ENCODE measurements at regions not wholly inside any gene's neighbourhood (a gene's known extent, or its start where the extent isn't known, plus 50 kb on each side); places are given as distances from the start of the nearest gene placed in this dataset.

DNA sequence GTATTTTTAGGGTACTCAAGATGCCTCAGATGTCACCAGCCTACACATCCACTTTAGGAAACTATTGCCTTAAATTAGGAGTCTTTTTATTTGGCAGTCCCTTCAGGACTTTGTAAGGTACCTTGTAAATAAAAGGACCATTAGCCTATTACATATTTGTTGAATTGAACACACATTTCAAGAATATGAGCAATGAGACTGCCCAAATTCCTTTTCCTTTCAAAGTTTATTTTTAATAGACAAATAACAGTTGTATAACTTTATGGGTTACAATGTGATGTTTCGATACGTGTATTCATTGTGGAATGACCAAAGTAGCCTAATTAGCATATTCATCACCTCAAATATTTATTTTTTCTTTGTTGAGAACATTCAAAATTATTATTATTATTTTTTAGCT lies 176.7 kb upstream of the PDZRN3 start:
- DNase-seq (ENCODE audit: low read depth) = no peak

DNA sequence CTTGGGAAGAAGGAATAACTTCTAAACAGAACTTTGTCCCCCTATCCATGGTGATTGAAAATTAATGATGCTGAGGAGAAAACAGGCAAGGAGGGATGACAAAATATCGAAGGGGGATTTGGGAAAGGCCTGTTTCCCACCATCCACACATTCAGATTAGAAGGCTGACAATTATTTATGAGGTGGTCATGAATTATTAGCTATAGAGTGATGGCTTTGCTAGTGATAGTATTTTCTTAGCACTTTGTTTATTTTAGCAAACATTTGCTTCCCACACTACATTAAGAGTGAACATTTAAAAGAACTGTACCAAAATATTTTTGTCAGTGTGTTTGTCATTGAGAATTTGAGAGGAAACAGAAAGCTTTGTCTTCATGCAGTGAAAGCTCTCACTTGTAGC lies 172.6 kb upstream of the PDZRN3 start:
- DNase-seq (ENCODE audit: low read depth) = no peak

DNA sequence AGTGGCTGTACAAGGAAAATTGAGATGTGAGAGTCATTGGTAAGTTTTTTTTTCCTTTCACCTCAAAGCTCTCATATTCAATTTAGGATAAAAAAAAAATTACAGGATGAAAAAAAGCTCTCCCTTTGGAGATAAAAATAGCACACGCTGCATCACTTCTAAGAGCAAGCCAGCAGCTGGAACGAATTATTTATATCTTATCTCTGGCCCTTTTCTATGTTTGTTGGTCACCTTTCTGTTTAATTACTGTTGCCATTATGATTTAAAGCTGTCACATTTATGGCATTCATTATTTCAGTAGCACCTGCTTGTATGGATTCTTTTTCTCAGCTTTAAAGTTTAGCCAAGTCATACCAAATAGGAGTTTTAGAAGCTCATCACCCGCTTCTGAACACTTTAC lies 171.6 kb upstream of the PDZRN3 start:
- DNase-seq (ENCODE audit: low read depth) = no peak

DNA sequence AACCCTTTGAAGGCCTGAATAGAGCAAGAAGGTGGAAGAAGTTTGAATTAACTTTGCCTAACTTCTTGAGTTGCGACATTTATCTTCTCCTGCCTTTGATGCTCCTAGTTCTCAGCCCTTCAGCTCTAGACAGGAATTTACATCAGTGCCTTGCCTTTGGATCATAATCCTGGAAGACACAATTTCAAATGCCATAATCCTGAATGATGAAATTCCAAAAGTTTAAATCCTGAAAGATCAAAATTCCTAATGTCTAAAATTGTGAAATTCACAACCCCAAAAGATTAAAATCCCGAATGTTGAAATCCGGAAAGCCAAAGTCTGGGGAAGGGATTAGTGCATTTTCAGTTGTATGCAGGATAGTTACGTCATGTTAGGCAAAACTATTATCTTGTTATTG lies 166.6 kb upstream of the PDZRN3 start:
- DNase-seq (ENCODE audit: low read depth) = no peak

- no peak for DNase-seq (ENCODE audit: low read depth)
These were observed 165.2 kb upstream of the PDZRN3 start for GRCh38 chr3:73789825-73790444.

GRCh38 chr3:73787620-73788019 lies 162.9 kb upstream of the PDZRN3 start:
- DNase-seq (ENCODE audit: low read depth) = no peak

- DNase-seq (ENCODE audit: low read depth) = no peak
These were observed 162.3 kb upstream of the PDZRN3 start for GRCh38 chr3:73786998-73787397.

DNA sequence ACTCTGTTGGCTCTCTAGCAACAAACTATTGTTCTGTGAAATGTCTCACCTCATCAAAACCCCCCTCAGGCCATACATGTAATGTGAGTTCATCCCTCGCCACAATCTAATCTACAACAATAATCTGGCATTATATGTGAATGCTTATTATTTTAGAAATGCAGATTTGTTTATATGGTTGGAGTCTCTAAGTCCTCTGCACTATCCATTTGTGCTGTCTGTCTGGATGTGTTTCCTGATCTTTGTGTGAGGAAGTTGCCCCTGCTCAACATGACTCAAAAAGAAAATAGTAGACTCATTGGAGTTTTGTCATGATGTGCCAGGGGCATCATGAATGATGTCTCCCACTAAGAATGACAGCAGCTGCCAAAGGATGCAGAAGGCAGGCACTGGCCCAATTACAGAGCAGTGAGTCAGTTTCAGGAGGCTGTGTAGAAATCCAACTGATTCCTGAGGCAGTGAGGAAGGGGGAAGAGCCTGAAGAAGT lies 161.6 kb upstream of the PDZRN3 start:
- peak; percentile 98 for DNase-seq (ENCODE audit: low read depth)

DNA sequence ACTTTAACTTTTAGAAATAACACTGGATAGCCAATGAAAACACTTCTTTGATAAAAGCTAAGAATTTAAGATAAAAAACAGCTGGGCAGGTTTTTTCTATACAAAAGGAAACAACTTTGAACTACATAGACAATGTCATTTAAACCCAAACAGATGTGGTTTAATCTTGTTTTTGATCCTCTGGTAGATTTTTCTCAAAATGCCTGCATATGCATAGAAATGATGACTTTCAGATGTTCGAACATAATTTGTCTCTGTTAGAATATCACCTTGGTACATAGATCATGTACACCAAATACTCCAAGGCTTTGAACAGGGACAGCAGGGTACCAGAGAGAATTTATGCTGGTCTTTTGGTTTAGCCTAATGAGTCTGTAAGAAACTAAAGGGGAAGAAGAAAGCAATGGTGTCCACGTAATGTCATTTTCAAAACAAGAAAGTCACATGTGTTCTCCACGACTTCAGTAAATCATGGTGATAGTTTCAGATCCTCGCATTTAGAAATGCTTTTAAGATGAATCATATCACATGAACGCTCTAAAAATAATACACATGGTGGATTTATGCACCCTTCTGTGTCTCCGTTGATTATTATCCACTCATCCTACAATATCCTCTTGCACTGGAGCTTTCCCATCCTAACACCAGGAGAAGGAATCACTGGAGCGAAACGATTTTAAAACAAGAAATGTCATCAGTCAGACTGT lies 160.1 kb upstream of the PDZRN3 start:
- DNase-seq (ENCODE audit: low read depth) = no peak

- no peak for DNase-seq (ENCODE audit: low read depth)
These were observed 159.1 kb upstream of the PDZRN3 start for GRCh38 chr3:73783811-73784210.

DNA sequence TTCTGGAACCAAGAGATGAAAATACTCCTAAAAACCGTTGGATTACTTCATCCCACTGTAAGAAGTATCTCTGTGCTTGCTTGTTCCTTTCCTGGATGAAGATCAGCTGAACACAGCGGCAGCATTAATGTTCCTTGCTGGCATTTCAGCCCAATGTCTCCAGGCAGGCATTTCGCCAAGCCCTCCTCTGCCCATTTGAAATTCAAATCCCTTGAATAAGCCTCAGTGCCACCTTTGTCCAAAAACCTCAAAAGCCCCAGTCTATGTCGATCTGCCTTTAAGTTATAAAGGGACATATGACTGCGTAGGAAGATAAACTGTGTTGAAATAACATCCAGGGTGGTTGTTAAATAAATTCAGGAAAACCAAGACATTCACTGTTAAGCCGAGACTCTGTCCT lies 156.8 kb upstream of the PDZRN3 start:
- no peak for DNase-seq (ENCODE audit: low read depth)

DNA sequence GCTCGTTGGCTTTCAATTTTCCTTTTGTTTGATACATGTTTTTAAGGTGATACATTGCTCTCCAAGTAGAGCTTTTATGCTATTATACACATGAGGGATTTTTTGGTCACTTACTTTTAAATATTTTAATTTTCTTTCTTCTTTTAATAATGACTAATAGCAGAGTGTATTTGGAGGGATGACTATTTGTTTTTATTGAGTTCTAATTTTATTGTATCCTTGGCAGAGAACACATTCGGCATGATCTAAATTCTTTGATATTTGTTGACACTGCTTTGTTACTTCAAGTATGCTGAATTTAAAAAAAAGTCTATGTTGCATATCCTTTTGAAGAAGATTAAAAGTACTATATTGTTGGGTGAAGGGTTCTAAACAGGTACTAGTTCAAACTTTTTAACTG lies 149.9 kb upstream of the PDZRN3 start:
- no peak for DNase-seq (ENCODE audit: low read depth)

DNA sequence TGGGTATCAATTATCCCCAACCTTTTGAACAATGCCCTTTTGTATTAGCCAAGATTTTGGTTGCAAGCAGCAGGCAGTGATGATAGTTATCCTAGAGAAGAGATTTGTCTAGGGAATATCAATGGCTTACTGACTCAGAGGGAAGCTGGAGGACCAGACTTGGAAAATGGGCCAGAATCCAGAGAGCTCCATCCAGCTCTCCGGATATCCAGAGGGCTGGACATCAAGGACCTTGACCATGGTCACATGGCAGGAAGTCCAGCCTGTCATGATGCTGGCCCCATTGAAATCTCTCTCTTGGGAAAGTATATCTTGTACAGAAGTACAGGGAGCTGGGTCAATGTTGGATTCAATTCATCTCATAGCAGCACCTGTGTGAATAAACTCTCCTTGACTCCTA lies 148.5 kb upstream of the PDZRN3 start:
- peak; percentile 50 for DNase-seq (ENCODE audit: low read depth)

DNA sequence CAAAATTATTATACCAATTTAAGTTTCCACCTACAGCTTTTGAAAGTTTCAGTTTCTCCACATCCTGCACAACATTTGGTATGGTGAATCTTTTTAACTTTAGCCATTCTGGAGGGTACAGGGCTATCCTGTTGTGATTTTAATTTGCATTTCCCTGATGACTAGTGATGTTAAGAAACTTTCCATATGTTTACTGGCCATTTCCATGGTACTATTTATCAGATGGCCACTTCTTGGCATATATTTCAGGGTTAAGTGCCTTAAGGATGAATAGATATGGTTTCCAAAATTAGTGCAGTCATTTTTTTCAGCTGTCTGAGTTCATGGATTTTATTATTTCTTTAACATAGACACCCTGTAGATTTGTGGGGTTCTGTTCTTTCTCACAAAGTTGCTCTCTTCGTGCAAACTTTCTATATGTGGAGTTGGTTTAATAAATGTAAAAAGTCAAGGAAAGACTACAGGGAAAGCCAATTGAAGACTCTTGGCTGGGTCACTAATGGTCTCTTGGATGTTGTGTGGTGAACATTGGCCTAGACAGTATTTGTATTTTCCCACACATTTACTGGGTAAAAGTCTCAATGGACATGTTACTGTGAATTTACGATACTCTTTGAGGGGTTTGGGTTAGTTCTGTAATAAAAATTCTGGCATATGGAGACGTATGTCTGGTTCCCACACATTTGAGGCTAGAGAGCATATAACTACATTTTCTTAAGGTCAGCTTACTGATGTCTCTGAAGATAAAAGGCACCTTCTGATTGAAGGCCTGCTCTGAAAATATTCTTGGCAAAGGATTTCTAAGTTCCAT lies 147.5 kb upstream of the PDZRN3 start:
- DNase-seq (ENCODE audit: low read depth) = no peak

GRCh38 chr3:73768524-73769308 lies 144.0 kb upstream of the PDZRN3 start:
- DNase-seq (ENCODE audit: low read depth) = no peak

DNA sequence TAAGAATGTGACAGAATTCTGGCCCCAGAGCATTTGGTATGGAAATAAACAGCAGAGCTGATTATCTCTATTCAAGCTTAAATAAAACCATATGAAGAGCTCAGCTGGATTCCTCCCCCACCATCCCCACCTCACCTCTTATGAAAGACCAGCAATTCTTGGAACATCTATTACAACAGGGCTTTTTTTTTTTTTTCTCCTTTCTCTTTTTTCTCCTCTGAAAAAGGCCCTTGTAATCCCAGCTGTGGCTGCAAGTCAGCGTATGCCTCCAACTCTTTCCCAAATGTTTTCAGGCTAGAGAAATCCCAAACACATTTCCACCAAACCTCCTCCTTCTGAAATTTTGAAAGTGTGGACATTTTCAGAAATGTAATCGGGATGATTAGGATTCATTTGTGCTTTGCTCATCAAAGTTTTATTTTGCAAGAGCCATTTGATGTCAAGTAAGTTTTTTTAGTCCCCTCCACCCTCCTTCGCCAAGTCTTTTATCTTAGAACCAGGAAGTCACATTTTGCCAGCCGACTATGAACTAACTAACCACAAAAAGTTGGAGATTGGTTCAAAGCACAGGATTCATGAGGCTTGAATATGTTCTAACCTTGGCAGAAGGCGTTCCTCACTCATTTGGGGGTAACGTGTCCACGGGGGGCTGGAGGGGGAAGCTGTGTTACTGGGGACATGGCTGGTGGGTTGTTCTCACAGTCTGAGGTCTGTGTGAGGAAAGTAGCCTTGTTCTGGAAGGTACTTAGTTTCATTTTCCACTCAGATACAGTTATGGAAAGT lies 142.0 kb upstream of the PDZRN3 start:
- peak; percentile 65 for DNase-seq (ENCODE audit: low read depth)

DNA sequence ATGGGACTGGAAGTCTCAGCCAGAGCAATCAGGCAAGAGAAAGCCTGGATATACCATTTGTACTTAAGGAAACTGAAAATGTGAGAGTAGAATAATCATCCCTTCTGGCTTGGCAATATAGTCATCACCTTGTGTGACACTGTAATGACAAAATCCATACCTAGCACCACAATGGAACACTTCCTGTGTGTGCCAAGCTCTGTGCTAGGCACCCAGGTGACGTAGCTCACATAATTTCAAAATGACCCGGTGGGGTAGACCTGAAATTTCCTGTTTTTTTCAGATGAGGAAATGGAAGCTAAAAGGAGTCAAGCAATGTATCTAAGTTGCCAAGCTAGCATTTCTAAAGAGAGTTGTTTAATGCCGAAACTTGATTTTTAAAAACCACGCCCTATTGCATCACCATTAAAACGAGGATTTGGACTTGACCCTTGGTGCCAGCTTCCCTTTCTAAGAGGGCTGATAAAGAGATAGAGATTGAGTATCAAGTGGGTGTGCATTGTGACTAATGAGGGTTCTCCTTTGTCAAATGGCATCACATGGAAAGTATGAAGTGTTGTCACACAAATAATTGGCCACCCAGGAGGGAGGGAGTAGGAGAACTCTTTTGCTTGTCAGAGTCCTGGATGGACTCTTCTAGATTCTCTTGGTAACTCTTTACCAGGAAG lies 141.3 kb upstream of the PDZRN3 start:
- DNase-seq (ENCODE audit: low read depth) = no peak

DNA sequence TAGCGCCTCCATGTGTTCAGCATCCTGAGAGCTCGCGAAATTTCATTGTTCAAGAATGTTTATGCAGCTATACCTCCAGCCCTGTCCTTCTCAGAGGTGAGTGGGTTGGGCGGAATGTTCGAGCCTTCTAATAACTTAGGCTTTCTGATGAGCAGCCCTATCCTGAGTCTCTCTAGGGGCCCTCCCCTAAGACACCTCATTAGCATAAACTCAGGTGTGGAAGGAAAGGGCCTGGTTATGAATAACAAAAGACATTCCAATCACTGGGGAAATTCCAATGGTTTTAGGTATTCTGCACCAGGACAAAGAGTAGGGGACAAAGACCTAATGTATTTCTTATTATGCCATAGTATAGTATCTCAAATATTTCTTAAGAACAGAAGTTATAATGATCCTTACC lies 138.1 kb upstream of the PDZRN3 start:
- DNase-seq (ENCODE audit: low read depth) = no peak

- DNase-seq (ENCODE audit: low read depth) = no peak
These were observed 134.6 kb upstream of the PDZRN3 start for GRCh38 chr3:73759297-73759711.

- no peak for DNase-seq (ENCODE audit: low read depth)
These were observed 132.8 kb upstream of the PDZRN3 start for GRCh38 chr3:73757536-73757935.

DNA sequence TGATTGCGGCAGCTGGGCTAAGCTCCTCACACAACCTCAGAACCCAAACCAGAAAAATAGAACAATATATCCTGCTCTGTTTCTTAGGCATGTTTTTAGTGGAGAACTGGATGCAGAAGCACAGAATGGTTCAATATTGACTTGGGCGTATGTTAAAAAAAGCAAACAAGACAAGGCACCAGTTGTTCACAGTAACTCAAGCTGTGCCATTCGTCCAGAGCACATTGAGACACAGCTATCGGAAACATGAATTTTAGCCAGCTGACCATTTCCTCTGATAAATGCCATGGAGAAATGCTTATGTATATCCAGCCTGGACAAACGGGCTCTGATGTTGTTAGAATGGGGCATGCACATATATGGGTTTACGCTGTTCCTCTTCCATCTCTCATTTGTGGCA lies 129.2 kb upstream of the PDZRN3 start:
- no peak for DNase-seq (ENCODE audit: low read depth)
